ENCODE measurements at regions not wholly inside any gene's neighbourhood (a gene's known extent, or its start where the extent isn't known, plus 50 kb on each side); places are given as distances from the start of the nearest gene placed in this dataset.

DNA sequence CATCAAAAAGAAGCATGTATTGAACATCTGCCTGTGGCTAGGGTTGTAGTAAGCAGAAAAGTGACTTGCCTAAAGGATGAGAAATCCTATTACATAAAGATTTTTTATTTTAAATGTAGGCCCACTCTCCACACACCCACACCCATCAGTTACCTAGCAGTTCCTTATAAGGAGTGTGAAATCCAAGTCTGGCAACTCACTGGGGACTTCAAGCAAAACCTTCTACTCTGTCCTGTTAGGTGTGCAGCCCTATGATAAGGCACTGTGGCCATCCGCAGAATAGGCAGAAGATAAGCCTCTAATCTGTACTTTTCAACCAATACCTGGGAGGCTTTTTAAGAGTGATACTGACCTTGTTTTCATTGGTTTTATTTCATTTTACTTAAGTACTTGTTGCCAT, 52.7 kb upstream of the TJP1 start:
- Histone ChIP-seq H3K36me3 (replicated peaks) (no peaks in the 10 kb centered on the region), H3K4me3 (ENCODE audit: low read depth, low read length) (no peak overlapping the region), H3K27me3 (replicated peaks) (no peaks in the 10 kb centered on the region), H3K27ac (no peak overlapping the region)
- TF ChIP-seq, protein P1, sequence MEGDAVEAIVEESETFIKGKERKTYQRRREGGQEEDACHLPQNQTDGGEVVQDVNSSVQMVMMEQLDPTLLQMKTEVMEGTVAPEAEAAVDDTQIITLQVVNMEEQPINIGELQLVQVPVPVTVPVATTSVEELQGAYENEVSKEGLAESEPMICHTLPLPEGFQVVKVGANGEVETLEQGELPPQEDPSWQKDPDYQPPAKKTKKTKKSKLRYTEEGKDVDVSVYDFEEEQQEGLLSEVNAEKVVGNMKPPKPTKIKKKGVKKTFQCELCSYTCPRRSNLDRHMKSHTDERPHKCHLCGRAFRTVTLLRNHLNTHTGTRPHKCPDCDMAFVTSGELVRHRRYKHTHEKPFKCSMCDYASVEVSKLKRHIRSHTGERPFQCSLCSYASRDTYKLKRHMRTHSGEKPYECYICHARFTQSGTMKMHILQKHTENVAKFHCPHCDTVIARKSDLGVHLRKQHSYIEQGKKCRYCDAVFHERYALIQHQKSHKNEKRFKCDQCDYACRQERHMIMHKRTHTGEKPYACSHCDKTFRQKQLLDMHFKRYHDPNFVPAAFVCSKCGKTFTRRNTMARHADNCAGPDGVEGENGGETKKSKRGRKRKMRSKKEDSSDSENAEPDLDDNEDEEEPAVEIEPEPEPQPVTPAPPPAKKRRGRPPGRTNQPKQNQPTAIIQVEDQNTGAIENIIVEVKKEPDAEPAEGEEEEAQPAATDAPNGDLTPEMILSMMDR (IDR thresholded peaks at IDR 0.05; ENCODE audit: low read depth, low read length, missing control alignments) = no peak
- in situ Hi-C loops (cut with HindIII; ENCODE audit: low pct_ligation_motif_present, low sequenced_read_pairs) = no loop called here
- DNase-seq = no peak

DNA sequence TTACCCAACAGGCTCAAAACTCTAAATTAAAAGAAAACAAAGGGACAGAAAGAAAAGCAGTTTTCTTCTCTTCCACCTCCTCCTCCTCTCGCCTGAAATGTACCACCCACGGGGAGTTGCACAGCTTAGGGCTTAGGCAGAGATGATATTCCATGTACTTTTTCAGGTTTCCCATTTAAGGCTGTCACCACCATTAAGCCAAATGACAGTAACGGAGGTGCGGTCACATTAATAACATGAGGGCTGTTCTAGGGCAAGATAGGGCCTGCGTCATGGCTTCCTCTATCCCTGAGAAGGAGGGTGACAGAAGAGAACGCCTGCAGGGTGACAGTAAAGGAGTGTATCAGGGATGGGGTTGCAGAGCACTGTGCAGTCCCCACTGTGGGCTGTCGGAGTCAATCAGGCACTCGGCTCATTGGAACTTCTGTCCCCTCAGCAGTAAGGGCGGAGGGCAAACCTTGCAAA, 51.7 kb upstream of the TJP1 start:
- DNase-seq = no peak
- Histone ChIP-seq H3K4me3 (ENCODE audit: low read depth, low read length) (no peak overlapping the region), H3K36me3 (replicated peaks) (no peaks in the 10 kb centered on the region), H3K27me3 (replicated peaks) (no peaks in the 10 kb centered on the region), H3K27ac (no peak overlapping the region)
- in situ Hi-C loops (cut with HindIII; ENCODE audit: low pct_ligation_motif_present, low sequenced_read_pairs) = no loop called here
- TF ChIP-seq, protein P1 (IDR thresholded peaks at IDR 0.05; ENCODE audit: low read depth, low read length, missing control alignments) = no peak

DNA sequence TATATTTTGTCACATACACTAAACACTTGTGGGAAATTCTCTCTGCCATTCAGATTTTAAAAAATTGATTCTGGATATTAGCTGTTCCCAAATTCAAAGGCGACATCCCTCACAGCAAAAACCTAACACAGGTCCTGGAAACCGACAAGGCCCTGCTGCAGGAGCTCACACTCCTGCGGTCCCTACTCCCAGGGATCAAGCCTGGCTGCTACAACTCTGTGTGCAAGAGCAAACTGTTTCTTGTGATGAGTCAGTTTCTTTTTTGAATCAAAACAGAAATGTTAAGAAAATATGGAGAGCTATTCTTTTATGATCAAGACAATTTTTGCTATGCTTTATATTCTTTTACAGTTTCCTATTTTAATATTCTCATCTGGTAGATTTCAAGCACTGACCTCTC, 51.0 kb upstream of the TJP1 start:
- DNase-seq = peak; percentile 22
- H3K27me3 ChIP-seq (replicated peaks) = no peaks in the 10 kb centered on the region

DNA sequence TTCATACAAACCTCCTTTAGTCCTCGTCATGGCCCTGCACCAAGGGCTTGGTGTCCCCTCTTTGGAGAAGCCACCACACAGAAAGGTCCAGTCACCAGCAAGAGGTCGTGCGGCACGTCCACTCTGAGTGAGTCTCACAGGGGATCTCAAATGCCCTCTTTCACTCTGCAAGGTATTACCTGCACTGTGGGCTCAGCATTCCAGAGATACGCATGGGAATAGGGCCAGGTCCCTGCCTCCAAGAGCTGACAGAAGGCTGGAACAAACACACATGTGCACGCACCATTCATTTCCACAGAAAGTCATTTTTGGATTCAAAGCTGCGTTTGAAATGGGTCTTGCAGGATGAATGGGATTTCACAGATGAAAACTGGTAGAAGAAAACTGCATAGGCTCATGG, 50.4 kb upstream of the TJP1 start:
- no peak for DNase-seq
- TF ChIP-seq, protein P1 (IDR thresholded peaks at IDR 0.05; ENCODE audit: low read depth, low read length, missing control alignments) = no peak
- H3K27ac ChIP-seq = no peak overlapping the region
- no peaks in the 10 kb centered on the region for H3K27me3 ChIP-seq (replicated peaks)
- in situ Hi-C loops (cut with HindIII; ENCODE audit: low pct_ligation_motif_present, low sequenced_read_pairs) = no loop called here
- H3K4me3 ChIP-seq (ENCODE audit: low read depth, low read length) = no peak overlapping the region
- H3K36me3 ChIP-seq (replicated peaks) = no peaks in the 10 kb centered on the region

More for the DNA sequence above, 51.0 kb upstream of the TJP1 start:
- H3K36me3 ChIP-seq (replicated peaks) = no peaks in the 10 kb centered on the region
- in situ Hi-C loops (cut with HindIII; ENCODE audit: low pct_ligation_motif_present, low sequenced_read_pairs) = no loop called here
- no peak overlapping the region for H3K27ac ChIP-seq
- TF ChIP-seq, protein P1 (IDR thresholded peaks at IDR 0.05; ENCODE audit: low read depth, low read length, missing control alignments) = no peak
- H3K4me3 ChIP-seq (ENCODE audit: low read depth, low read length) = no peak overlapping the region
